GM21390 (cell line): ENCODE measurements at regions not wholly inside any gene's neighbourhood (a gene's known extent, or its start where the extent isn't known, plus 50 kb on each side); places are given as distances from the start of the nearest gene placed in this dataset.
"Not testable (repeated sequence)": the region's sequence is repeated elsewhere in the genome, so short reads cannot be mapped to it uniquely, and the experiment has no call there.

ENCODE experiments used
- ATAC-seq: cut with Tn5 transposase; IDR thresholded peaks from one replicate; pipeline ENCODE4 v1.9.1; 2021; ENCODE audit not compliant: unreplicated experiment

GRCh38 chr11:16605894-16606783 is 132.3 kb upstream of the C11orf58 start:
- ATAC-seq, result peak; percentile 95

GRCh38 chr11:16605389-16605893 is 133.0 kb upstream of the C11orf58 start:
- ATAC-seq, result no peak

- ATAC-seq, result no peak
These were observed 133.6 kb upstream of the C11orf58 start for GRCh38 chr11:16604794-16605388.

GRCh38 chr11:16603890-16604793 is 134.3 kb upstream of the C11orf58 start:
- no peak for ATAC-seq

GRCh38 chr11:16603245-16603644 is 135.2 kb upstream of the C11orf58 start:
- no peak for ATAC-seq

- no peak for ATAC-seq
These were observed 139.5 kb upstream of the C11orf58 start for GRCh38 chr11:16598906-16599305.

- ATAC-seq, result no peak
These were observed 140.4 kb upstream of the C11orf58 start for GRCh38 chr11:16598032-16598431.

GRCh38 chr11:16596231-16596630 is 142.2 kb upstream of the C11orf58 start:
- ATAC-seq, result no peak

GRCh38 chr11:16591157-16591556 is 147.3 kb upstream of the C11orf58 start:
- ATAC-seq, result no peak

- ATAC-seq, result no peak
These were observed 150.8 kb upstream of the C11orf58 start for GRCh38 chr11:16587670-16588069.

GRCh38 chr11:16584569-16584968 is 153.9 kb upstream of the C11orf58 start:
- no peak for ATAC-seq

- ATAC-seq, result not testable (repeated sequence)
These were observed 157.4 kb upstream of the C11orf58 start for GRCh38 chr11:16581078-16581477.

GRCh38 chr11:16577490-16577889 is 161.0 kb upstream of the C11orf58 start:
- ATAC-seq, result no peak

- ATAC-seq, result not testable (repeated sequence)
These were observed 163.6 kb upstream of the C11orf58 start for GRCh38 chr11:16574889-16575288.

- ATAC-seq, result no peak
These were observed 165.5 kb upstream of the C11orf58 start for GRCh38 chr11:16572945-16573344.

- no peak for ATAC-seq
These were observed 177.3 kb upstream of the C11orf58 start for GRCh38 chr11:16561150-16561549.

- ATAC-seq, result no peak
These were observed 180.0 kb upstream of the C11orf58 start for GRCh38 chr11:16558494-16558893.

- no peak for ATAC-seq
These were observed 182.5 kb upstream of the C11orf58 start for GRCh38 chr11:16555956-16556355.

- no peak for ATAC-seq
These were observed 184.1 kb upstream of the C11orf58 start for GRCh38 chr11:16554361-16554760.

- ATAC-seq, result no peak
These were observed 190.6 kb upstream of the C11orf58 start for GRCh38 chr11:16547879-16548278.

GRCh38 chr11:16543642-16544041 is 187.3 kb upstream of the SOX6 start:
- ATAC-seq, result no peak
